ENCODE measurements at regions not wholly inside any gene's neighbourhood (a gene's known extent, or its start where the extent isn't known, plus 50 kb on each side); places are given as distances from the start of the nearest gene placed in this dataset.

- Histone ChIP-seq H3K4me1 (ENCODE audit: control insufficient read depth, insufficient read depth, low read length) (no peaks in the 10 kb centered on the region), H3K27ac (ENCODE audit: extremely low read depth, low read depth, low read length) (no peak overlapping the region), H3K4me3 (ENCODE audit: low read depth, low read length) (no peak overlapping the region), H3K36me3 (ENCODE audit: control insufficient read depth in 2 of 2, insufficient read depth in 1 of 2, low read length in 2 of 2) (no peaks in the 10 kb centered on the region), H3K9me3 (ENCODE audit: control insufficient read depth, insufficient read depth, low read depth, low read length) (no peaks in the 10 kb centered on the region)
- POLR2A ChIA-PET, result no interaction called here
- CTCF ChIA-PET, result interaction anchor here (0.6 to 0.7 kb wide), 2 partner anchors 79 to 1609 kb away, joined by 3 read pairs; no protein-coding TSS in a partner anchor
- TF ChIP-seq, protein P1, sequence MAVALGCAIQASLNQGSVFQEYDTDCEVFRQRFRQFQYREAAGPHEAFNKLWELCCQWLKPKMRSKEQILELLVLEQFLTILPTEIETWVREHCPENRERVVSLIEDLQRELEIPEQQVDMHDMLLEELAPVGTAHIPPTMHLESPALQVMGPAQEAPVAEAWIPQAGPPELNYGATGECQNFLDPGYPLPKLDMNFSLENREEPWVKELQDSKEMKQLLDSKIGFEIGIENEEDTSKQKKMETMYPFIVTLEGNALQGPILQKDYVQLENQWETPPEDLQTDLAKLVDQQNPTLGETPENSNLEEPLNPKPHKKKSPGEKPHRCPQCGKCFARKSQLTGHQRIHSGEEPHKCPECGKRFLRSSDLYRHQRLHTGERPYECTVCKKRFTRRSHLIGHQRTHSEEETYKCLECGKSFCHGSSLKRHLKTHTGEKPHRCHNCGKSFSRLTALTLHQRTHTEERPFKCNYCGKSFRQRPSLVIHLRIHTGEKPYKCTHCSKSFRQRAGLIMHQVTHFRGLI (tag by site-specific recombination; IDR thresholded peaks at IDR 0.05), result no peak
- TF ChIP-seq ZNF394 (tag by site-specific recombination; IDR thresholded peaks at IDR 0.05; ENCODE audit: borderline replicate concordance) (no peak), GLI2 (tag by site-specific recombination; IDR thresholded peaks at IDR 0.05; ENCODE audit: borderline replicate concordance, low read depth) (no peak), ZNF837 (tag by site-specific recombination; IDR thresholded peaks at IDR 0.05) (no peak), GLIS2 (tag by site-specific recombination; IDR thresholded peaks at IDR 0.05) (no peak), ZNF266 (tag by site-specific recombination; IDR thresholded peaks at IDR 0.05; ENCODE audit: low read depth) (no peak), ZNF510 (tag by site-specific recombination; IDR thresholded peaks at IDR 0.05; ENCODE audit: insufficient replicate concordance) (no peak), ZNF157 (tag by site-specific recombination; IDR thresholded peaks at IDR 0.05) (no peak), KLF1 (tag by site-specific recombination; IDR thresholded peaks at IDR 0.05) (no peak), ZNF37A (tag by site-specific recombination; IDR thresholded peaks at IDR 0.05) (no peak), ZBTB17 (tag by site-specific recombination; IDR thresholded peaks at IDR 0.05) (no peak), HOXD13 (CRISPR knock-in tag; IDR thresholded peaks at IDR 0.05; ENCODE audit: borderline replicate concordance) (no peak), ZNF544 (tag by site-specific recombination; IDR thresholded peaks at IDR 0.05) (no peak), ZBTB8A (tag by site-specific recombination; IDR thresholded peaks at IDR 0.05) (no peak), ZNF311 (tag by site-specific recombination; IDR thresholded peaks at IDR 0.05; ENCODE audit: borderline replicate concordance) (no peak), CTCF (tag by site-specific recombination; IDR thresholded peaks at IDR 0.05) (no peak), ZNF571 (tag by site-specific recombination; IDR thresholded peaks at IDR 0.05) (no peak), ZNF629 (tag by site-specific recombination; IDR thresholded peaks at IDR 0.05) (no peak), ZNF175 (tag by site-specific recombination; IDR thresholded peaks at IDR 0.05) (no peak)
Observed at GRCh38 chr9:14485366-14485765, 171.4 kb upstream of the NFIB start.

- ChIA-PET CTCF (no interaction called here), POLR2A (no interaction called here)
- H3K4me1 ChIP-seq (ENCODE audit: control insufficient read depth, insufficient read depth, low read length), result no peaks in the 10 kb centered on the region
Observed at GRCh38 chr9:14482856-14483255, 168.9 kb upstream of the NFIB start.

More at GRCh38 chr9:14482856-14483255, 168.9 kb upstream of the NFIB start:
- H3K4me3 ChIP-seq (ENCODE audit: low read depth, low read length), result no peak overlapping the region
- no peaks in the 10 kb centered on the region for H3K9me3 ChIP-seq (ENCODE audit: control insufficient read depth, insufficient read depth, low read depth, low read length)
- no peak overlapping the region for H3K27ac ChIP-seq (ENCODE audit: extremely low read depth, low read depth, low read length)
- TF ChIP-seq ZFP69B (tag by site-specific recombination; IDR thresholded peaks at IDR 0.05), result no peak
- TF ChIP-seq ZFP41 (tag by site-specific recombination; IDR thresholded peaks at IDR 0.05; ENCODE audit: borderline replicate concordance), result no peak
- TF ChIP-seq, protein P2, sequence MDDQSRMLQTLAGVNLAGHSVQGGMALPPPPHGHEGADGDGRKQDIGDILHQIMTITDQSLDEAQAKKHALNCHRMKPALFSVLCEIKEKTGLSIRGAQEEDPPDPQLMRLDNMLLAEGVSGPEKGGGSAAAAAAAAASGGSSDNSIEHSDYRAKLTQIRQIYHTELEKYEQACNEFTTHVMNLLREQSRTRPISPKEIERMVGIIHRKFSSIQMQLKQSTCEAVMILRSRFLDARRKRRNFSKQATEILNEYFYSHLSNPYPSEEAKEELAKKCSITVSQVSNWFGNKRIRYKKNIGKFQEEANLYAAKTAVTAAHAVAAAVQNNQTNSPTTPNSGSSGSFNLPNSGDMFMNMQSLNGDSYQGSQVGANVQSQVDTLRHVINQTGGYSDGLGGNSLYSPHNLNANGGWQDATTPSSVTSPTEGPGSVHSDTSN (CRISPR knock-in tag; IDR thresholded peaks at IDR 0.05), result no peak
- H3K36me3 ChIP-seq (ENCODE audit: control insufficient read depth in 2 of 2, insufficient read depth in 1 of 2, low read length in 2 of 2), result no peaks in the 10 kb centered on the region
